HG02943 (cell line): ENCODE measurements at regions not wholly inside any gene's neighbourhood (a gene's known extent, or its start where the extent isn't known, plus 50 kb on each side); places are given as distances from the start of the nearest gene placed in this dataset.

ENCODE experiments used
- ATAC-seq: cut with Tn5 transposase; IDR thresholded peaks from one replicate; pipeline ENCODE4 v1.9.1; 2021; ENCODE audit warnings: mild to moderate bottlenecking, low read depth, moderate library complexity; ENCODE audit not compliant: unreplicated experiment

GRCh38 chr1:4531842-4532241 lies 122.6 kb upstream of the AJAP1 start:
- no peak for ATAC-seq

DNA sequence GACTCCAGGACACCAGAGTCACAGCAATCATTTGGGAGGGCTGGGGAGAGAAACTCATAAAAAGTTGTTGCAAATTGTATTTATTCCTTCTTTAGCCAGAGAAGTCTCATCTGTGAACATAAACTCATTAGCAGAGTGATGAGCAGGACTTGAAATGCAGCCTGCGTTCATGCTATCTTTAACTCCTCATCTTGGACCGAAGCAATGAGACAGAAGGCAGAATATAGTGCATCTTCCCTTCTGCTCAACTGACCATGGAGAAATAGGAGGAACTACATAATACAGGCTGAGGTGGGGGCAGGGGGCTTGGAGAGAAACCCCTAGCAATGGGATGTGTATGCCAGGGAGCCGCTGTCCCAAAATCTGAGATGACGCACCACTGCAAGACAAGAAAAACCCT lies 121.8 kb upstream of the AJAP1 start:
- no peak for ATAC-seq

DNA sequence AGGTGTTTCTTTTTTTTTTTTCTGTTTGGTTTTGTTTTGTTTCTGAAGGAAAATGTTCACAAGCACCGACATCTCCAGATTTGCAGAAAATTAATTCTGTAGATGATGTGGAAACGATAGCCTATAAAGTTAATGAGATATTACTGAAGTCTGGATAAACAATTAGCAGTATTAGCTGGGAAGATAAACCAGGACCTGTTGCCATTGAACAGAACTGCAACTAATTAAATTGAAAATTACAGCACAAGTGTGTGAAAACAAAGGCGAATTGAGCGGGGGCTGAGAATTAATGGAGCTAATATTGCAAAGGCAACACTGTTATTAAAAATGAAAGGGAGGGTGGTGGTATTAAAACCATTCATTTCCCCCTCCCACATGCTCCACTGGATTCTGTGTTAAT lies 107.5 kb upstream of the AJAP1 start:
- no peak for ATAC-seq

- no peak for ATAC-seq
Observed at GRCh38 chr1:4549930-4550329, 104.5 kb upstream of the AJAP1 start.

DNA sequence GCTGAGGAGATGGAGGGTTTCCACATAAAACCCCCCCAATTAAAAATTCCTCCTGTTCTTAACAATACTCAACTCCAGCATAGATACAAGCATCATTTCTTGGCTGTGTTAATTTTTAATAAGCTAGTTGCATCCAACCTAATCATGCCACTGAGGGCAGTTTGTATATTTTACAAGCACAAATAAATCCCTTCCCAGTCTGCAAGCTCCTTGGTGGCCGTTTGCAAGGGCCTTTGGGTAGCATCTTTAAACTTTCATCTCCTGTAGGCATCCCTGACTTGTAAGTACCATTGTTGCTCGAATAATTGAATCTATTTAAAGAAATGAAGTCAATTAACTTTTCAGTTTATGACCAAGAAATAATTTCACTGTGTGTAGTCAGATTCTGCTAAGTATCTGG lies 103.5 kb upstream of the AJAP1 start:
- no peak for ATAC-seq

- no peak for ATAC-seq
Observed at GRCh38 chr1:4551706-4552105, 102.7 kb upstream of the AJAP1 start.

DNA sequence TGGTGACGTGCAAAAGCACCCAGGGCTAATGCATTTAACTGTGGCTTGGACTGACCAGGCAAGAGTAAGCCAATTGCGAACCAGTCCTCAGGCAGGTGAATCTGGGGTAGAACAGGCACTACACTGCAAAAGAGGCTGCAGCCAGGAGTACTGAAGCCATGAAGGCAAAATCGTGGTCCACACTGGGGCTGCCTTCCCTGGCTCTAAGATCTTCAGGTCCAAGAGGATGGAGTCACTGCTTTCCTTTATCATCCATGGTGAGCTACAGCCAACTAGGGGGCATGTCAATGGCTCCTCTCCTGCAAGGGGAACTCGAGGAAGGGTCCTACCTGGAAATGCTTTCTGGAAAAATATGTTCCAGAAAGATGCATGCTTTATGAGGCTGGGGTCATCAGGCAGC lies 100.6 kb upstream of the AJAP1 start:
- no peak for ATAC-seq

GRCh38 chr1:4554271-4554865 lies 100.0 kb upstream of the AJAP1 start:
- ATAC-seq = no peak

- ATAC-seq = no peak
Observed at GRCh38 chr1:4557949-4558348, 96.5 kb upstream of the AJAP1 start.

- no peak for ATAC-seq
Observed at GRCh38 chr1:4561205-4561604, 93.2 kb upstream of the AJAP1 start.

DNA sequence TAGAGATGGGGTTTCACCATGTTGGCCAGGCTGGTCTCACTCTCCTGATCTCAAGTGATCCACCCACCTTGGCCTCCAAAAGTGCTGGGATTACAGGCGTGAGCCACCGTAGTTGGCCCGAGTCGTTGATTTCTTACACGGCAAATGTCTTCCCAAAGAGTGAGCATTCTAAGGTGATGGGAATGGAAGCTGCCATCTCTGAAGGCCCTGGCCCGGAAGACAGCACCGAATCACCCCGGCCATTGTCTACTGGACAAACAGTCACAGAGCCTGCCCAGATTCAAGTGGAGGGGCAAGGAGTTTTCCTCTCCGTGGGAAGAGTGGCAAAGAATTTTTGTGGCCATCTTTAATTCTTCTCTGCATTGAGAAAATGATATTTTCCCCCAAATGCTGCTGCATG lies 92.1 kb upstream of the AJAP1 start:
- no peak for ATAC-seq

GRCh38 chr1:4563586-4563985 lies 90.8 kb upstream of the AJAP1 start:
- ATAC-seq = no peak

GRCh38 chr1:4564051-4564450 lies 90.4 kb upstream of the AJAP1 start:
- ATAC-seq = no peak

DNA sequence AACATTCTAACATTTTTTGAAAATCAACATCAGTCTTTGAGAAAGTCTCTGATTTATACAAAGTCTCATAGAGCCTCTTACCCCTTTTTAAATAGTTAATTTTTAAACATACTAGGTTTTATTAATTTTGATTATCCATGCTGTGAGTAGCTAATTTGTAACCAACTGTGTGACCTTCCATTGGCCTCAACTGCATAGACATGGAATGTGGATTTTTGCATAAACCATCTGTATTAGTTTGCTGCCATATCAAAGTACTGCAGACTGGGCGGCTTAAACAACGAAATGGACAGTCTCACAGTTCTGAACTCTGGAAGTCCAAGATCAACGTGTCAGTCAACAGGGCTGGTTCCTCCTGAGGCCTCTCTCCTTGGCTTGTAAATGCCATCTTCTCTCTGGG lies 89.2 kb upstream of the AJAP1 start:
- ATAC-seq = no peak

- ATAC-seq = no peak
Observed at GRCh38 chr1:4565801-4566449, 88.5 kb upstream of the AJAP1 start.

DNA sequence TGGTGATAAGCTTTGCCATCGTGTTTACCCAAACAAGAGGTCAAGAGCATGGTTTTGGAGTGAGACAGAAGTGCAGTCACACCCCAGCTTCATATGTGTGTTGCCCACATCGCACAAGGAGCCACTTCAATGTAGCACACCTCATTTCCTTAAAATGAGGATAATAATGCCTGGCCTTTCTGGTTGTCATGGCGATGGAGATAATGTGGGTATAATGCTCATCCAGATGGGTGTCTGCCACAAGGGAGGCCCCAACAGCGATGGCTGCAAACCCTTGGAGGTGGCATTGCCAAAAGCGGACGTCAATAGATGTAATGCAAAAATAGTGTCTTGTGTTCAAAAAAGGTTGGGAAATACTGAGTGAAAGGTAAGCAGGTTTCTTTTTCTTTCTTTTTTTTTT lies 83.1 kb upstream of the AJAP1 start:
- no peak for ATAC-seq

- ATAC-seq = no peak
Observed at GRCh38 chr1:4573526-4573925, 80.9 kb upstream of the AJAP1 start.

- ATAC-seq = no peak
Observed at GRCh38 chr1:4581807-4582206, 72.6 kb upstream of the AJAP1 start.

- ATAC-seq = no peak
Observed at GRCh38 chr1:4584449-4584848, 70.0 kb upstream of the AJAP1 start.

DNA sequence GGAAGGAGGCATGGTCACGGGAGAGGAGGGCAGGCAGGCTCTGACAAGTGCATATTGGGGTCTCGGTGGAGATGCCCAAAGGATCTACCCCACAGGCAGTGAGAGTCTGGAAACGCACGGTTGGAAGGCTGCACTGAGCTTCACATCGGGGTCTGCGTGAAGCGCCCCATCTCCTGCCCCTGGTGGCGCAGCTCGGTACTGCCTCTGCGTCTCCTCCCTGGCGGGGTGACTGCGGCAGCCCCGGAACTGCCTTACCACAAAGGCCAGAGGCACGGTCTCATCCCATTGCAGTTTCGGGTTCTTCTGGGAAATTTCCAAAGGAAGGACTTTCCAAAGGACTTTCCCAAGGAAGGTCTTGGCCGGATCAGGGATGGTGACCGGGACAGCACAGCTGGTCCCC lies 69.2 kb upstream of the AJAP1 start:
- no peak for ATAC-seq

DNA sequence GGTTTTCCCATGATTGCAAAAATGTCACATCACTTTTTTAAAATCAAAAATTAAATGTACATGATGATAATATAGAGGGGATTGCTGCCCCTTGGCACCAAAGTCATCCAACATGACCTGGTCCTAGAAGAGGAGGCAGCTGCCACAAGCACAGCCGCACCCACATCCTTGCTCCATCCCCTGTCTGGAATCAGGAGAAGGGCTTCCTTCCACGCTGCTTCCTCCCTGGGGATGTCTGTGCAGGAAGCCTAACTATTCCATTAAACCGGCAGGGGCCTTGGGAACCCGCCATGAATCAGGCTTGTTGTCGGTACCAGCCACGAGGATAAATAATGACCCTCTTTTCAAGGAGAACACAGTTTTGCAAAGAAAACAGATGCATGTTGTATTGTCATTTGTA lies 68.7 kb upstream of the AJAP1 start:
- no peak for ATAC-seq

DNA sequence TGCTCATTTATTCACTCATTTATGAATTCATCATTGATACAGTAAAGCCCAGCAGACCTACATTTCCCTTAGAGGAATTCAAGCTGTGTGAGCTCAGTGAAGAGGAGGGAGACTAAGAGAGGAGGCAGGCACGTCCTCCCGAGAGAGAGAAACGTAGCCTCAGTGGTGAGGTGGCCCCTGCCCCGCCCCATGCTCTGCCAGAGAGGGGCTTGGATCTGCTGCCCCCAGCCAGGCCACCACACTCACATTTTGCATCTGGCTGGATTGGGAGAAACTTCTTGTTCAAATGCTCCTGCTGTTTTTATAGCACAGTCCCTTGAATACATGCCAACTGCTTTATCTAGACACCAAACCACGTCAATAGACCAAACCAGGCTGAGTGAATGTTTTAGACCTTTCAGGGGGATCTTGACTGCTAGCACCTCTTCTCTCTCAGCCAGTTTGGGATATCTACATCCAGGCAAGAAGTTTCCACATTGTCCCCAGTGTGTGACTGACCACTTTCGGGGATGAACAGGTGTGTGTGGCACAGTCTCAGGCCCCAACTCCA lies 67.7 kb upstream of the AJAP1 start:
- no peak for ATAC-seq
